SK-N-SH (cell line): ENCODE measurements at regions not wholly inside any gene's neighbourhood (a gene's known extent, or its start where the extent isn't known, plus 50 kb on each side); places are given as distances from the start of the nearest gene placed in this dataset.

Experiments
- CHD2 ChIP-seq: fragments of 150-350 bp; IDR thresholded peaks from 2 replicates; pipeline ENCODE4 v1.6.1; 2018; ENCODE audit warnings: low read length; ENCODE audit not compliant: partially characterized antibody
- EP300 ChIP-seq, 2 experiments: IDR thresholded peaks; 2 replicates each; pipeline versions ENCODE4 v1.4.0 to v1.6.1; 2012; ENCODE audit warnings: borderline replicate concordance in 1 of 2, low read depth in 1 of 2, low read length in 1 of 2
- EZH2phosphoT487 ChIP-seq: fragments of 200-600 bp; sonication (generic); IDR thresholded peaks from 2 replicates; pipeline ENCODE4 v1.6.1; 2017; ENCODE audit warnings: low read depth, mixed run types, mild to moderate bottlenecking, antibody characterized with exemption, moderate library complexity, borderline replicate concordance
- FOXM1 ChIP-seq: IDR thresholded peaks from 2 replicates; pipeline ENCODE4 v1.4.0; 2012; ENCODE audit warnings: low read depth, mild to moderate bottlenecking
- GATA2 ChIP-seq: sonication (generic); formaldehyde crosslinking; IDR thresholded peaks from 2 replicates; pipeline ENCODE4 v1.5.0; 2020; ENCODE audit warnings: mild to moderate bottlenecking, missing genetic modification reagents
- JUND ChIP-seq: IDR thresholded peaks from 2 replicates; pipeline ENCODE4 v1.4.0; 2012
- NRF1 ChIP-seq: IDR thresholded peaks from 2 replicates; pipeline ENCODE4 v1.6.1; 2012; ENCODE audit warnings: low read depth, mild to moderate bottlenecking, low read length
- POLR2AphosphoS5 ChIP-seq: IDR thresholded peaks from 2 replicates; pipeline ENCODE4 v1.6.1; 2012; ENCODE audit warnings: low read depth, low read length
- RFX5 ChIP-seq: IDR thresholded peaks from 2 replicates; pipeline ENCODE4 v1.6.1; 2012; ENCODE audit warnings: mild to moderate bottlenecking, improper control_type of control experiment, low read length
- SIN3A ChIP-seq: IDR thresholded peaks from 2 replicates; pipeline ENCODE4 v1.6.1; 2012; ENCODE audit warnings: low read depth, mild to moderate bottlenecking, low read length, moderate library complexity, borderline replicate concordance
- TAF1 ChIP-seq: IDR thresholded peaks from 2 replicates; pipeline ENCODE4 v1.6.1; 2012; ENCODE audit warnings: low read depth, mild to moderate bottlenecking, low read length, moderate library complexity, borderline replicate concordance
- ZBTB33 ChIP-seq: IDR thresholded peaks from 2 replicates; pipeline ENCODE4 v1.4.0; 2012; ENCODE audit warnings: low read depth, borderline replicate concordance
- TF ChIP-seq, protein P1 (sequence below): fragments of 200-600 bp; sonication (generic); IDR thresholded peaks from 2 replicates; pipeline ENCODE4 v1.6.1; 2017; ENCODE audit warnings: antibody characterized with exemption, mild to moderate bottlenecking, moderate library complexity
- TF ChIP-seq, protein P2 (sequence below): IDR thresholded peaks from 2 replicates; pipeline ENCODE4 v1.4.0; 2012; ENCODE audit warnings: low read depth

DNA sequence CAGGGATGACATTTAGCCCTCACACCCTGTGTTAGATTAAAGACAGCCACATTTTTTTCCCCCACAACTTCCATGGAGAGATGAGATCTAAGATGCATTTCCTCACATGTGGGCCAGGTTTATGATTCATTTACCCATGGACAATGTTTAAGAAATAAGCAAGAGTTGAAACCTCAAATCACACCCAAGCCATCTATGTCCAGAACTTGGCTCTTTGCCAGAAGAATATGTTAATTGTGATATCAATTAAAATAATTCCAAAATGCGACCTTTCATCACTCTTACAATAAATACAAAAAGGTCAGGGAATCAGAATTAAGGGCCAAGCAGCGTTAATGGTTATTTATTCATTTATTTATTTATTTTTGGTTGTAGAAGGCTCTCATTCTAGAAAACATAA is 1376.9 kb upstream of the TMEM132C start:
- TF ChIP-seq, protein P1, sequence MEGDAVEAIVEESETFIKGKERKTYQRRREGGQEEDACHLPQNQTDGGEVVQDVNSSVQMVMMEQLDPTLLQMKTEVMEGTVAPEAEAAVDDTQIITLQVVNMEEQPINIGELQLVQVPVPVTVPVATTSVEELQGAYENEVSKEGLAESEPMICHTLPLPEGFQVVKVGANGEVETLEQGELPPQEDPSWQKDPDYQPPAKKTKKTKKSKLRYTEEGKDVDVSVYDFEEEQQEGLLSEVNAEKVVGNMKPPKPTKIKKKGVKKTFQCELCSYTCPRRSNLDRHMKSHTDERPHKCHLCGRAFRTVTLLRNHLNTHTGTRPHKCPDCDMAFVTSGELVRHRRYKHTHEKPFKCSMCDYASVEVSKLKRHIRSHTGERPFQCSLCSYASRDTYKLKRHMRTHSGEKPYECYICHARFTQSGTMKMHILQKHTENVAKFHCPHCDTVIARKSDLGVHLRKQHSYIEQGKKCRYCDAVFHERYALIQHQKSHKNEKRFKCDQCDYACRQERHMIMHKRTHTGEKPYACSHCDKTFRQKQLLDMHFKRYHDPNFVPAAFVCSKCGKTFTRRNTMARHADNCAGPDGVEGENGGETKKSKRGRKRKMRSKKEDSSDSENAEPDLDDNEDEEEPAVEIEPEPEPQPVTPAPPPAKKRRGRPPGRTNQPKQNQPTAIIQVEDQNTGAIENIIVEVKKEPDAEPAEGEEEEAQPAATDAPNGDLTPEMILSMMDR = no peak
- TF ChIP-seq FOXM1 = no peak
- no peak for TF ChIP-seq SIN3A
- TF ChIP-seq, protein P2, sequence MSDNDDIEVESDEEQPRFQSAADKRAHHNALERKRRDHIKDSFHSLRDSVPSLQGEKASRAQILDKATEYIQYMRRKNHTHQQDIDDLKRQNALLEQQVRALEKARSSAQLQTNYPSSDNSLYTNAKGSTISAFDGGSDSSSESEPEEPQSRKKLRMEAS = no peak
- no peak for TF ChIP-seq NRF1
- no peak for TF ChIP-seq TAF1
- no peak for TF ChIP-seq JUND
- TF ChIP-seq GATA2 (CRISPR knock-in tag) = no peak
- TF ChIP-seq EZH2phosphoT487 = no peak
- no peak for TF ChIP-seq POLR2AphosphoS5
- TF ChIP-seq EP300 (IDR thresholded peaks at IDR 0.05; ENCODE audit: borderline replicate concordance in 1 of 2, low read depth in 1 of 2, low read length in 1 of 2) = no peak
- TF ChIP-seq CHD2 = no peak
- TF ChIP-seq RFX5 = no peak
- no peak for TF ChIP-seq ZBTB33
